GM18907 (cell line): ENCODE measurements at regions not wholly inside any gene's neighbourhood (a gene's known extent, or its start where the extent isn't known, plus 50 kb on each side); places are given as distances from the start of the nearest gene placed in this dataset.

ENCODE experiments used
- ATAC-seq: cut with Tn5 transposase; IDR thresholded peaks from one replicate; pipeline ENCODE4 v1.9.1; 2021; ENCODE audit warnings: mild to moderate bottlenecking, moderate library complexity; ENCODE audit not compliant: unreplicated experiment

GRCh38 chr2:105150231-105150630 is 91.3 kb upstream of the GPR45 start:
- no peak for ATAC-seq

- no peak for ATAC-seq
These were observed 87.3 kb upstream of the GPR45 start for GRCh38 chr2:105154119-105154818.

GRCh38 chr2:105156166-105156565 is 85.4 kb upstream of the GPR45 start:
- no peak for ATAC-seq

GRCh38 chr2:105158002-105158401 is 83.5 kb upstream of the GPR45 start:
- ATAC-seq = no peak

- no peak for ATAC-seq
These were observed 74.9 kb upstream of the GPR45 start for GRCh38 chr2:105166688-105167087.

- ATAC-seq = no peak
These were observed 73.0 kb upstream of the GPR45 start for GRCh38 chr2:105168543-105168942.

GRCh38 chr2:105175231-105175630 is 66.3 kb upstream of the GPR45 start:
- no peak for ATAC-seq

GRCh38 chr2:105176429-105176828 is 65.1 kb upstream of the GPR45 start:
- no peak for ATAC-seq

- ATAC-seq = no peak
These were observed 64.5 kb upstream of the GPR45 start for GRCh38 chr2:105177008-105177407.

- no peak for ATAC-seq
These were observed 63.8 kb upstream of the GPR45 start for GRCh38 chr2:105177536-105178254.

GRCh38 chr2:105179469-105180372 is 61.8 kb upstream of the GPR45 start:
- ATAC-seq = no peak

GRCh38 chr2:105180491-105180972 is 61.0 kb upstream of the GPR45 start:
- ATAC-seq = no peak

GRCh38 chr2:105181282-105181681 is 60.3 kb upstream of the GPR45 start:
- no peak for ATAC-seq

GRCh38 chr2:105183555-105184323 is 57.8 kb upstream of the GPR45 start:
- ATAC-seq = peak; percentile 72

- ATAC-seq = no peak
These were observed 57.1 kb upstream of the GPR45 start for GRCh38 chr2:105184420-105184819.

- no peak for ATAC-seq
These were observed 54.5 kb upstream of the GPR45 start for GRCh38 chr2:105186967-105187498.

GRCh38 chr2:105187531-105187930 is 54.0 kb upstream of the GPR45 start:
- ATAC-seq = no peak

- no peak for ATAC-seq
These were observed 53.2 kb upstream of the GPR45 start for GRCh38 chr2:105188343-105188742.
